Karpas-422 (cell line): ENCODE measurements at regions not wholly inside any gene's neighbourhood (a gene's known extent, or its start where the extent isn't known, plus 50 kb on each side); places are given as distances from the start of the nearest gene placed in this dataset.

Experiments used
- DNase-seq: peaks from one replicate; pipeline ENCODE4 v3.0.0-alpha.2; 2015
- H2AFZ ChIP-seq: fragments of 200-600 bp; sonication (generic); 2 replicates; pipeline ENCODE4 v1.6.1; 2014; ENCODE audit warnings: antibody characterized with exemption, low read length, mixed read lengths
- H3K27ac ChIP-seq: fragments of 200-600 bp; sonication (generic); 2 replicates; pipeline ENCODE4 v1.5.1; 2014; ENCODE audit warnings: mild to moderate bottlenecking, low read length, moderate library complexity
- H3K27me3 ChIP-seq: fragments of 200-600 bp; sonication (generic); 2 replicates; pipeline ENCODE4 v1.6.1; 2014; ENCODE audit warnings: low read length, mixed read lengths
- H3K36me3 ChIP-seq: fragments of 200-600 bp; sonication (generic); 2 replicates; pipeline ENCODE4 v1.6.1; 2014; ENCODE audit warnings: low read length, mixed read lengths; ENCODE audit not compliant: insufficient read depth
- H3K4me1 ChIP-seq: fragments of 200-600 bp; sonication (generic); 2 replicates; pipeline ENCODE4 v1.6.1; 2014; ENCODE audit warnings: mild to moderate bottlenecking, low read length, mixed read lengths
- H3K4me2 ChIP-seq: fragments of 200-600 bp; sonication (generic); 2 replicates; pipeline ENCODE4 v1.6.1; 2014; ENCODE audit warnings: low read length, low read depth, mild to moderate bottlenecking; ENCODE audit not compliant: poor library complexity, severe bottlenecking
- H3K4me3 ChIP-seq: fragments of 200-600 bp; sonication (generic); 2 replicates; pipeline ENCODE4 v1.5.1; 2014; ENCODE audit warnings: mild to moderate bottlenecking, antibody characterized with exemption, low read length, mixed read lengths
- H3K79me2 ChIP-seq: fragments of 200-600 bp; sonication (generic); 2 replicates; pipeline ENCODE4 v1.6.1; 2014; ENCODE audit warnings: mild to moderate bottlenecking, low read length, mixed read lengths
- H3K9ac ChIP-seq: fragments of 200-600 bp; sonication (generic); 2 replicates; pipeline ENCODE4 v1.6.0; 2014; ENCODE audit warnings: low read length
- H3K9me2 ChIP-seq: fragments of 200-600 bp; sonication (generic), shearing (Covaris generic); replicated peaks from 2 replicates; pipeline ENCODE4 v1.6.0; 2014; ENCODE audit warnings: mild to moderate bottlenecking, low read length, moderate library complexity; ENCODE audit not compliant: insufficient read depth
- H3K9me3 ChIP-seq: fragments of 300-700, 200-600 bp; sonication (generic); 2 replicates; pipeline ENCODE4 v1.6.1; 2014; ENCODE audit warnings: low read length, mixed read lengths
- H4K20me1 ChIP-seq: fragments of 200-600 bp; sonication (generic); 2 replicates; pipeline ENCODE4 v1.6.1; 2014; ENCODE audit warnings: mild to moderate bottlenecking, antibody characterized with exemption, low read length, low read depth; ENCODE audit not compliant: insufficient read depth

- DNase-seq: no peak
- Histone ChIP-seq H3K27me3 (no peaks in the 10 kb centered on the region), H3K4me3 (no peak overlapping the region), H2AFZ (no peak overlapping the region), H3K4me2 (no peak overlapping the region), H3K9me2 (no peaks in the 10 kb centered on the region), H3K4me1 (no peaks in the 10 kb centered on the region), H3K79me2 (no peaks in the 10 kb centered on the region), H3K9me3 (no peaks in the 10 kb centered on the region), H3K9ac (no peak overlapping the region), H3K36me3 (no peaks in the 10 kb centered on the region), H4K20me1 (no peaks in the 10 kb centered on the region), H3K27ac (no peak overlapping the region)
Observed at GRCh38 chr4:38189445-38189844, 229.2 kb downstream of the PTTG2 start.

GRCh38 chr4:38190717-38191178, 230.6 kb downstream of the PTTG2 start:
- no peaks in the 10 kb centered on the region for H3K36me3 ChIP-seq
- no peak overlapping the region for H3K4me3 ChIP-seq
- no peaks in the 10 kb centered on the region for H3K4me1 ChIP-seq
- DNase-seq: no peak
- H2AFZ ChIP-seq: no peak overlapping the region
- no peaks in the 10 kb centered on the region for H3K9me3 ChIP-seq
- H3K27ac ChIP-seq: no peak overlapping the region
- no peaks in the 10 kb centered on the region for H3K9me2 ChIP-seq
- H4K20me1 ChIP-seq: no peaks in the 10 kb centered on the region
- no peaks in the 10 kb centered on the region for H3K27me3 ChIP-seq
- H3K79me2 ChIP-seq: no peaks in the 10 kb centered on the region
- no peak overlapping the region for H3K9ac ChIP-seq
- no peak overlapping the region for H3K4me2 ChIP-seq

- Histone ChIP-seq H3K4me3 (no peak overlapping the region), H4K20me1 (no peaks in the 10 kb centered on the region), H3K4me2 (no peak overlapping the region), H3K27ac (no peak overlapping the region), H3K27me3 (no peaks in the 10 kb centered on the region), H3K9ac (no peak overlapping the region), H3K9me2 (no peaks in the 10 kb centered on the region), H3K79me2 (no peaks in the 10 kb centered on the region), H3K36me3 (no peaks in the 10 kb centered on the region), H3K9me3 (no peaks in the 10 kb centered on the region), H2AFZ (no peak overlapping the region), H3K4me1 (no peaks in the 10 kb centered on the region)
- no peak for DNase-seq
Observed at GRCh38 chr4:38192516-38192915, 232.3 kb downstream of the PTTG2 start.

- H3K36me3 ChIP-seq: no peaks in the 10 kb centered on the region
- H3K27ac ChIP-seq: no peak overlapping the region
- H3K9ac ChIP-seq: no peak overlapping the region
- no peaks in the 10 kb centered on the region for H3K79me2 ChIP-seq
- H3K27me3 ChIP-seq: no peaks in the 10 kb centered on the region
- no peak overlapping the region for H3K4me3 ChIP-seq
- H3K9me3 ChIP-seq: no peaks in the 10 kb centered on the region
- no peak overlapping the region for H3K4me2 ChIP-seq
- no peak for DNase-seq
- no peaks in the 10 kb centered on the region for H3K4me1 ChIP-seq
- H4K20me1 ChIP-seq: no peaks in the 10 kb centered on the region
- no peak overlapping the region for H2AFZ ChIP-seq
- no peaks in the 10 kb centered on the region for H3K9me2 ChIP-seq
Observed at GRCh38 chr4:38193236-38193863, 233.2 kb downstream of the PTTG2 start.

GRCh38 chr4:38194047-38194602, 233.9 kb downstream of the PTTG2 start:
- Histone ChIP-seq H3K9ac (no peak overlapping the region), H3K27ac (no peak overlapping the region), H3K9me3 (no peaks in the 10 kb centered on the region), H3K4me1 (no peaks in the 10 kb centered on the region), H3K9me2 (no peaks in the 10 kb centered on the region), H3K4me2 (no peak overlapping the region), H3K79me2 (no peaks in the 10 kb centered on the region), H3K36me3 (no peaks in the 10 kb centered on the region), H3K4me3 (no peak overlapping the region), H3K27me3 (no peaks in the 10 kb centered on the region), H2AFZ (no peak overlapping the region), H4K20me1 (no peaks in the 10 kb centered on the region)
- no peak for DNase-seq

- Histone ChIP-seq H3K9me3 (no peaks in the 10 kb centered on the region), H4K20me1 (no peaks in the 10 kb centered on the region), H3K4me1 (no peaks in the 10 kb centered on the region), H3K9me2 (no peaks in the 10 kb centered on the region), H3K36me3 (no peaks in the 10 kb centered on the region), H3K27me3 (no peaks in the 10 kb centered on the region), H3K9ac (no peak overlapping the region), H2AFZ (no peak overlapping the region), H3K27ac (no peak overlapping the region), H3K79me2 (no peaks in the 10 kb centered on the region), H3K4me2 (no peak overlapping the region), H3K4me3 (no peak overlapping the region)
- no peak for DNase-seq
Observed at GRCh38 chr4:38195486-38195885, 235.3 kb downstream of the PTTG2 start.

GRCh38 chr4:38195911-38196310, 235.7 kb downstream of the PTTG2 start:
- no peak overlapping the region for H3K9ac ChIP-seq
- no peak for DNase-seq
- no peaks in the 10 kb centered on the region for H3K36me3 ChIP-seq
- no peak overlapping the region for H2AFZ ChIP-seq
- no peaks in the 10 kb centered on the region for H3K27me3 ChIP-seq
- H3K9me3 ChIP-seq: no peaks in the 10 kb centered on the region
- H3K27ac ChIP-seq: no peak overlapping the region
- H3K79me2 ChIP-seq: no peaks in the 10 kb centered on the region
- no peak overlapping the region for H3K4me3 ChIP-seq
- no peaks in the 10 kb centered on the region for H3K9me2 ChIP-seq
- H3K4me2 ChIP-seq: no peak overlapping the region
- no peaks in the 10 kb centered on the region for H3K4me1 ChIP-seq
- H4K20me1 ChIP-seq: no peaks in the 10 kb centered on the region

GRCh38 chr4:38202242-38202641, 242.0 kb downstream of the PTTG2 start:
- Histone ChIP-seq H2AFZ (no peak overlapping the region), H4K20me1 (no peaks in the 10 kb centered on the region), H3K36me3 (no peaks in the 10 kb centered on the region), H3K79me2 (no peaks in the 10 kb centered on the region), H3K4me2 (no peak overlapping the region), H3K27ac (no peak overlapping the region), H3K9me2 (no peaks in the 10 kb centered on the region), H3K4me1 (no peaks in the 10 kb centered on the region), H3K9ac (no peak overlapping the region), H3K27me3 (no peaks in the 10 kb centered on the region), H3K4me3 (no peak overlapping the region), H3K9me3 (no peaks in the 10 kb centered on the region)
- DNase-seq: no peak
